ENCODE measurements at regions not wholly inside any gene's neighbourhood (a gene's known extent, or its start where the extent isn't known, plus 50 kb on each side); places are given as distances from the start of the nearest gene placed in this dataset.

DNA sequence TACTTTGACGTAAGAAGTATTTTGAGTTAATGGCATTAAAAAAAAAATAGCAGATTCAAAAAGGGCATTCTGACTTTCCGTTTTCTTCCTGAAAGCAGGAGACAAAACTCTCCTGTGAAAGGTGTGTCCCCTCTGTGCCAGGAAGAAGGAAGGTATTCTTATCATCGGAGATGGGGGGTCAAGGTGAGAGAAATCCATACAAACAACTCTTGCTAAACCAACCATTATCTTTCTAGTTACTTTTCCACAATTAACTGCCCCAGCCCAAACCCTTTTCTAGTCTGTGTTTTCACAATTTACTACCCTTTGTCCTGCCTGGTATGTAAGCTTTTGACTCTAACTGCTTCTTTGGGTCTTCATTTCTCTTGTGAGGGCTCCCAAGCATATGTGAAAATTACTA, 717.3 kb downstream of the EPM2A start:
- TF ChIP-seq, protein P1, sequence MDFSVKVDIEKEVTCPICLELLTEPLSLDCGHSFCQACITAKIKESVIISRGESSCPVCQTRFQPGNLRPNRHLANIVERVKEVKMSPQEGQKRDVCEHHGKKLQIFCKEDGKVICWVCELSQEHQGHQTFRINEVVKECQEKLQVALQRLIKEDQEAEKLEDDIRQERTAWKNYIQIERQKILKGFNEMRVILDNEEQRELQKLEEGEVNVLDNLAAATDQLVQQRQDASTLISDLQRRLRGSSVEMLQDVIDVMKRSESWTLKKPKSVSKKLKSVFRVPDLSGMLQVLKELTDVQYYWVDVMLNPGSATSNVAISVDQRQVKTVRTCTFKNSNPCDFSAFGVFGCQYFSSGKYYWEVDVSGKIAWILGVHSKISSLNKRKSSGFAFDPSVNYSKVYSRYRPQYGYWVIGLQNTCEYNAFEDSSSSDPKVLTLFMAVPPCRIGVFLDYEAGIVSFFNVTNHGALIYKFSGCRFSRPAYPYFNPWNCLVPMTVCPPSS (IDR thresholded peaks at IDR 0.05): no peak
- TF ChIP-seq JDP2 (CRISPR knock-in tag; IDR thresholded peaks at IDR 0.05; ENCODE audit: borderline replicate concordance) (no peak), EZH2 (conservative IDR thresholded peaks at IDR 0.05; ENCODE audit: low read depth, low read length) (no peak), CREB1 (IDR thresholded peaks at IDR 0.05) (no peak), CREB1 (CRISPR knock-in tag; IDR thresholded peaks at IDR 0.05) (no peak)
- TF ChIP-seq, protein P2, sequence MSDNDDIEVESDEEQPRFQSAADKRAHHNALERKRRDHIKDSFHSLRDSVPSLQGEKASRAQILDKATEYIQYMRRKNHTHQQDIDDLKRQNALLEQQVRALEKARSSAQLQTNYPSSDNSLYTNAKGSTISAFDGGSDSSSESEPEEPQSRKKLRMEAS (IDR thresholded peaks at IDR 0.05): no peak

Data from HepG2 (cell line).